GM12878 (cell line): ENCODE measurements at regions not wholly inside any gene's neighbourhood (a gene's known extent, or its start where the extent isn't known, plus 50 kb on each side); places are given as distances from the start of the nearest gene placed in this dataset.

Source experiments
- ATAC-seq: fragments of 200-7000 bp; cut with Tn5 transposase; 3 replicates; pipeline ENCODE4 v1.9.1; 2020; ENCODE audit warnings: mild to moderate bottlenecking, moderate library complexity
- BruUV-seq: library from RNA; stranded (reverse); fragments of 400-500 nt; replicated peaks from 2 replicates; lab custom pipeline; 2021; lab: Mats Ljungman, UMichigan
- CTCF ChIA-PET: fragments of 300-600 bp; sonication (Branson Sonifier 250); formaldehyde crosslinking; extraction: SDS; loops from one replicate; lab custom pipeline; 2021; ENCODE audit warnings: inconsistent platforms; lab: Yijun Ruan, JAX
- POLR2A ChIA-PET: fragments of 350-600 bp; formaldehyde crosslinking; extraction: SDS; loops from one replicate; lab custom pipeline; 2021; ENCODE audit warnings: inconsistent platforms; lab: Charles Lee
- RAD21 ChIA-PET: fragments of 300-600 bp; sonication (Branson Sonifier 250); formaldehyde crosslinking; loops from one replicate; lab custom pipeline; 2023; ENCODE audit warnings: antibody characterized with exemption; ENCODE audit not compliant: unreplicated experiment; lab: Charles Lee
- SMC1A ChIA-PET: fragments of 300-600 bp; sonication (Branson Sonifier 250); formaldehyde crosslinking; loops from one replicate; lab custom pipeline; 2023; ENCODE audit not compliant: unreplicated experiment, uncharacterized antibody; lab: Charles Lee
- DNase-seq: peaks from one replicate; pipeline ENCODE4 v3.0.0-alpha.2; 2011; ENCODE audit warnings: low read depth, low spot score
- FAIRE-seq: peaks from 3 replicates; lab custom pipeline; 2011; peaks lifted over from hg19 to GRCh38; lab: Jason Lieb, UNC
- H2AFZ ChIP-seq: 2 replicates; pipeline ENCODE4 v1.6.0; 2011; ENCODE audit warnings: low read depth, low read length, control low read depth; ENCODE audit not compliant: control insufficient read depth
- H3K27ac ChIP-seq: 2 replicates; pipeline ENCODE4 v1.5.1; 2011; ENCODE audit warnings: control low read depth; ENCODE audit not compliant: control insufficient read depth, insufficient read depth
- H3K27me3 ChIP-seq, 2 experiments: replicated peaks in 1 of 2; 2 replicates each; pipeline versions ENCODE4 v1.6.0 to v1.6.1; 2011; ENCODE audit warnings: low read length in 1 of 2; ENCODE audit not compliant: control insufficient read depth in 2 of 2, insufficient read depth in 2 of 2
- H3K36me3 ChIP-seq, 2 experiments: 2 replicates each; pipeline ENCODE4 v1.5.1; 2011; ENCODE audit warnings: low read length in 1 of 2; ENCODE audit not compliant: control insufficient read depth in 2 of 2, insufficient read depth in 2 of 2
- H3K4me1 ChIP-seq: 2 replicates; pipeline ENCODE4 v1.6.1; 2011; ENCODE audit warnings: mild to moderate bottlenecking, low read length, moderate library complexity, mixed read lengths; ENCODE audit not compliant: control insufficient read depth, insufficient read depth
- H3K4me2 ChIP-seq: 2 replicates; pipeline ENCODE4 v1.6.0; 2011; ENCODE audit warnings: control low read depth; ENCODE audit not compliant: control insufficient read depth, insufficient read depth
- H3K4me3 ChIP-seq: fragments of 200-600 bp; sonication (generic); 2 replicates; pipeline ENCODE4 v1.5.1; 2016
- H3K79me2 ChIP-seq: 2 replicates; pipeline ENCODE4 v1.6.0; 2011; ENCODE audit warnings: low read length; ENCODE audit not compliant: control insufficient read depth, insufficient read depth
- H3K9ac ChIP-seq: 2 replicates; pipeline ENCODE4 v1.8.0; 2011; ENCODE audit warnings: low read length, control low read depth, mixed read lengths; ENCODE audit not compliant: control insufficient read depth, insufficient read depth
- H3K9me3 ChIP-seq: replicated peaks from 3 replicates; pipeline ENCODE4 v1.5.1; 2011; ENCODE audit warnings: mild to moderate bottlenecking, low read length; ENCODE audit not compliant: control insufficient read depth, insufficient read depth
- H4K20me1 ChIP-seq: 2 replicates; pipeline ENCODE4 v1.6.0; 2011; ENCODE audit not compliant: control insufficient read depth, insufficient read depth
- ATF7 ChIP-seq: fragments of 450-650 bp; IDR thresholded peaks from 2 replicates; pipeline ENCODE4 v1.6.1; 2016; ENCODE audit warnings: low read depth, mild to moderate bottlenecking
- BCL11A ChIP-seq: IDR thresholded peaks from 2 replicates; pipeline ENCODE4 v1.6.1; 2011; ENCODE audit warnings: low read depth, low read length
- CHD1 ChIP-seq: IDR thresholded peaks from 2 replicates; pipeline ENCODE4 v1.6.1; 2012; ENCODE audit warnings: low read depth, low read length, improper control_type of control experiment
- CHD2 ChIP-seq: IDR thresholded peaks from 2 replicates; pipeline ENCODE4 v1.6.1; 2011; ENCODE audit warnings: low read depth, low read length, improper control_type of control experiment, borderline replicate concordance
- CHD4 ChIP-seq: fragments of 200-600 bp; sonication (generic); IDR thresholded peaks from 2 replicates; pipeline ENCODE4 v1.6.1; 2016; ENCODE audit warnings: mild to moderate bottlenecking
- HDAC2 ChIP-seq: fragments of 200-600 bp; sonication (generic); IDR thresholded peaks from 2 replicates; pipeline ENCODE4 v1.6.1; 2017
- PBX3 ChIP-seq: IDR thresholded peaks from 2 replicates; pipeline ENCODE4 v1.6.1; 2011; ENCODE audit warnings: mild to moderate bottlenecking, low read depth, low read length, moderate library complexity; ENCODE audit not compliant: insufficient replicate concordance
- POLR2AphosphoS5 ChIP-seq: IDR thresholded peaks from 2 replicates; pipeline ENCODE4 v1.6.1; 2011; ENCODE audit warnings: mild to moderate bottlenecking, low read length, inconsistent platforms
- RAD21 ChIP-seq: IDR thresholded peaks from 2 replicates; pipeline ENCODE4 v1.6.1; 2011; ENCODE audit warnings: mild to moderate bottlenecking, low read depth, low read length, moderate library complexity; ENCODE audit not compliant: insufficient read depth
- RAD51 ChIP-seq: fragments of 450-650 bp; IDR thresholded peaks from 2 replicates; pipeline ENCODE4 v1.6.1; 2016; ENCODE audit warnings: moderate library complexity, mild to moderate bottlenecking, inconsistent platforms
- RCOR1 ChIP-seq: conservative IDR thresholded peaks from 2 replicates; pipeline ENCODE4 v1.6.1; 2012; ENCODE audit warnings: low read depth, low read length, improper control_type of control experiment
- SIX5 ChIP-seq: IDR thresholded peaks from 2 replicates; pipeline ENCODE4 v1.6.1; 2011; ENCODE audit warnings: mild to moderate bottlenecking, low read depth, low read length, moderate library complexity; ENCODE audit not compliant: severe bottlenecking
- SMAD5 ChIP-seq: IDR thresholded peaks from 2 replicates; pipeline ENCODE4 v1.6.1; 2016; ENCODE audit warnings: antibody characterized with exemption, low read depth
- SREBF2 ChIP-seq: IDR thresholded peaks from 2 replicates; pipeline ENCODE4 v1.6.1; 2012; ENCODE audit warnings: mild to moderate bottlenecking, low read length
- TARDBP ChIP-seq: IDR thresholded peaks from 2 replicates; pipeline ENCODE4 v1.6.1; 2016; ENCODE audit warnings: borderline replicate concordance
- TCF12 ChIP-seq: IDR thresholded peaks from 2 replicates; pipeline ENCODE4 v1.6.1; 2011; ENCODE audit warnings: low read depth, mild to moderate bottlenecking, low read length
- USF1 ChIP-seq: IDR thresholded peaks from 2 replicates; pipeline ENCODE4 v1.6.1; 2011; ENCODE audit warnings: borderline replicate concordance, low read depth, mild to moderate bottlenecking, moderate library complexity, mixed read lengths, low read length; ENCODE audit not compliant: insufficient read depth; ENCODE audit errors: extremely low read length
- ZBTB33 ChIP-seq: fragments of 450-650 bp; IDR thresholded peaks from 2 replicates; pipeline ENCODE4 v1.6.1; 2017; ENCODE audit warnings: mild to moderate bottlenecking
- WGBS: methylation state at CpG from one replicate; pipeline ENCODE4 v1.1.6; 2016; ENCODE audit warnings: low lambda C conversion rate; ENCODE audit not compliant: insufficient replicate concordance, insufficient coverage; ENCODE audit errors: missing lambda C conversion rate; 5-methylcytosine and 5-hydroxymethylcytosine counted together
- in situ Hi-C: fragments of 300-500 bp; cut with MboI; formaldehyde crosslinking; loops from 9 replicates; pipeline ENCODE4 v1.14.3; 2018; ENCODE audit warnings: mixed read lengths
- intact Hi-C: fragments of 100-400 bp; cut with micrococcal nuclease; formaldehyde crosslinking; loops from one replicate; pipeline ENCODE4 v1.14.2; 2022; ENCODE audit not compliant: unreplicated experiment
- TF ChIP-seq, protein P1 (sequence below): fragments of 450-650 bp; IDR thresholded peaks from 2 replicates; pipeline ENCODE4 v1.6.1; 2018; ENCODE audit warnings: borderline replicate concordance, mild to moderate bottlenecking; ENCODE audit not compliant: partially characterized antibody

GRCh38 chr9:38309324-38310195 is 82.9 kb upstream of the ALDH1B1 start (continued):
- no peak for TF ChIP-seq USF1
- TF ChIP-seq TCF12, result no peak
- TF ChIP-seq TARDBP, result no peak
- no peak for TF ChIP-seq SMAD5
- TF ChIP-seq HDAC2, result no peak
- no peak for TF ChIP-seq RAD21
- TF ChIP-seq RAD51, result no peak
- no peak for TF ChIP-seq CHD4
- no peak for TF ChIP-seq SIX5

- ATAC-seq, result no peak
- FAIRE-seq, result no peak
- TF ChIP-seq POLR2AphosphoS5 (no peak), BCL11A (no peak), RCOR1 (no peak), CHD2 (no peak), CHD1 (no peak), PBX3 (no peak), ATF7 (no peak), SREBF2 (no peak), ZBTB33 (no peak)
- TF ChIP-seq, protein P1, sequence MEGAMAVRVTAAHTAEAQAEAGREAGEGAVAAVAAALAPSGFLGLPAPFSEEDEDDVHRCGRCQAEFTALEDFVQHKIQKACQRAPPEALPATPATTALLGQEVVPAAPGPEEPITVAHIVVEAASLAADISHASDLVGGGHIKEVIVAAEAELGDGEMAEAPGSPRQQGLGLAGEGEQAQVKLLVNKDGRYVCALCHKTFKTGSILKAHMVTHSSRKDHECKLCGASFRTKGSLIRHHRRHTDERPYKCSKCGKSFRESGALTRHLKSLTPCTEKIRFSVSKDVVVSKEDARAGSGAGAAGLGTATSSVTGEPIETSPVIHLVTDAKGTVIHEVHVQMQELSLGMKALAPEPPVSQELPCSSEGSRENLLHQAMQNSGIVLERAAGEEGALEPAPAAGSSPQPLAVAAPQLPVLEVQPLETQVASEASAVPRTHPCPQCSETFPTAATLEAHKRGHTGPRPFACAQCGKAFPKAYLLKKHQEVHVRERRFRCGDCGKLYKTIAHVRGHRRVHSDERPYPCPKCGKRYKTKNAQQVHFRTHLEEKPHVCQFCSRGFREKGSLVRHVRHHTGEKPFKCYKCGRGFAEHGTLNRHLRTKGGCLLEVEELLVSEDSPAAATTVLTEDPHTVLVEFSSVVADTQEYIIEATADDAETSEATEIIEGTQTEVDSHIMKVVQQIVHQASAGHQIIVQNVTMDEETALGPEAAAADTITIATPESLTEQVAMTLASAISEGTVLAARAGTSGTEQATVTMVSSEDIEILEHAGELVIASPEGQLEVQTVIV, result no peak
These were observed 84.4 kb upstream of the ALDH1B1 start for GRCh38 chr9:38308136-38308535.

More at GRCh38 chr9:38308136-38308535, 84.4 kb upstream of the ALDH1B1 start:
- H3K27ac ChIP-seq, result no peak overlapping the region
- H4K20me1 ChIP-seq, result no peaks in the 10 kb centered on the region
- whole genome bisulfite sequencing, result 43% methylated on average over 4 of the region's 4 CpGs
- H3K9ac ChIP-seq, result no peak overlapping the region
- no peaks in the 10 kb centered on the region for H3K36me3 ChIP-seq
- H3K4me3 ChIP-seq, result no peak overlapping the region
- no peaks in the 10 kb centered on the region for H3K9me3 ChIP-seq
- BruUV-seq, result no TSS peak
- SMC1A ChIA-PET, result no interaction called here
- H2AFZ ChIP-seq, result no peak overlapping the region
- no peak for DNase-seq
- intact Hi-C loops, result no loop called here
- no peak overlapping the region for H3K4me2 ChIP-seq
- H3K79me2 ChIP-seq, result no peaks in the 10 kb centered on the region
- POLR2A ChIA-PET, result no interaction called here
- RAD21 ChIA-PET, result no interaction called here
- in situ Hi-C loops, result no loop called here
- CTCF ChIA-PET, result no interaction called here
- H3K4me1 ChIP-seq, result no peaks in the 10 kb centered on the region
- H3K27me3 ChIP-seq, result no peaks in the 10 kb centered on the region; a peak in 2 of 4 replicates
